Activated gamma-delta T cell (primary cell): ENCODE measurements at regions not wholly inside any gene's neighbourhood (a gene's known extent, or its start where the extent isn't known, plus 50 kb on each side); places are given as distances from the start of the nearest gene placed in this dataset.

Source experiments
- DNase-seq: peaks from one replicate; lab custom pipeline; 2025; lab: John Stamatoyannopoulos, UW

GRCh38 chr5:67515762-67516161 is 319.2 kb upstream of the CD180 start:
- DNase-seq: no peak

GRCh38 chr5:67515020-67515689 is 318.6 kb upstream of the CD180 start:
- DNase-seq: no peak

GRCh38 chr5:67512758-67513157 is 316.2 kb upstream of the CD180 start:
- no peak for DNase-seq

GRCh38 chr5:67511911-67512310 is 315.3 kb upstream of the CD180 start:
- DNase-seq: no peak

GRCh38 chr5:67510204-67510603 is 313.6 kb upstream of the CD180 start:
- DNase-seq: no peak

- no peak for DNase-seq
Observed at GRCh38 chr5:67509402-67510186, 313.0 kb upstream of the CD180 start.

GRCh38 chr5:67506241-67506640 is 309.6 kb upstream of the CD180 start:
- DNase-seq: no peak

GRCh38 chr5:67502951-67503350 is 306.4 kb upstream of the CD180 start:
- DNase-seq: no peak

GRCh38 chr5:67496051-67496450 is 299.5 kb upstream of the CD180 start:
- no peak for DNase-seq

GRCh38 chr5:67495072-67495471 is 298.5 kb upstream of the CD180 start:
- no peak for DNase-seq

GRCh38 chr5:67494186-67494855 is 297.7 kb upstream of the CD180 start:
- DNase-seq: no peak

GRCh38 chr5:67493676-67494075 is 297.1 kb upstream of the CD180 start:
- DNase-seq: no peak

GRCh38 chr5:67490543-67491321 is 294.1 kb upstream of the CD180 start:
- no peak for DNase-seq

GRCh38 chr5:67488885-67489284 is 292.3 kb upstream of the CD180 start:
- DNase-seq: no peak

- DNase-seq: no peak
Observed at GRCh38 chr5:67487862-67488261, 291.3 kb upstream of the CD180 start.

- DNase-seq: no peak
Observed at GRCh38 chr5:67483453-67484030, 286.9 kb upstream of the CD180 start.

- DNase-seq: no peak
Observed at GRCh38 chr5:67481362-67481761, 284.8 kb upstream of the CD180 start.

GRCh38 chr5:67478337-67478736 is 281.7 kb upstream of the CD180 start:
- DNase-seq: no peak

- DNase-seq: no peak
Observed at GRCh38 chr5:67476995-67477394, 280.4 kb upstream of the CD180 start.

- DNase-seq: no peak
Observed at GRCh38 chr5:67476531-67476930, 279.9 kb upstream of the CD180 start.

- no peak for DNase-seq
Observed at GRCh38 chr5:67475489-67475888, 278.9 kb upstream of the CD180 start.
